Dedifferentiated amniotic fluid mesenchymal stem cell (primary cell): ENCODE measurements at regions not wholly inside any gene's neighbourhood (a gene's known extent, or its start where the extent isn't known, plus 50 kb on each side); places are given as distances from the start of the nearest gene placed in this dataset.
"Not testable (repeated sequence)": the region's sequence is repeated elsewhere in the genome, so short reads cannot be mapped to it uniquely, and the experiment has no call there.

Source experiments
- DNase-seq: peaks from one replicate; pipeline ENCODE4 v3.0.0-alpha.2; 2016; ENCODE audit errors: extremely low spot score

DNA sequence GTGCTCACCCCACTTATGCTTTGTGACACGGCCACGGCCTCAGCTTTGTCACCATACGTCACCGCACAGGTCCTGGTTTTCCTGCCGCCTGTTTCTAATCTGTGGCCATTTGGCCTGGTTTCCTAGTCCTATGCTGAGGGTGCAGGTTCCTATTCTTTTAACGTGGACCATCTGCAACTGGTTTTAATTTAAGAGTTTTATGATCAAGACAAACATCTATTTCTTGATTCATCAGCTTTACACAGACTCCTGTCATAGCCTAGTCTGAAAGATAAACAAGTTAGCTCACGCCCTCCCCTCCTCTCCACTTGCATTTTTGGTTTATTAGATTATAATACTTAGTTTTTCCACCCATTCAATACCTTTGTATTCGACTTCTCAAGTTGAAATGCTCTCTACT is 97.5 kb upstream of the RPS6KA2 start:
- no peak for DNase-seq

DNA sequence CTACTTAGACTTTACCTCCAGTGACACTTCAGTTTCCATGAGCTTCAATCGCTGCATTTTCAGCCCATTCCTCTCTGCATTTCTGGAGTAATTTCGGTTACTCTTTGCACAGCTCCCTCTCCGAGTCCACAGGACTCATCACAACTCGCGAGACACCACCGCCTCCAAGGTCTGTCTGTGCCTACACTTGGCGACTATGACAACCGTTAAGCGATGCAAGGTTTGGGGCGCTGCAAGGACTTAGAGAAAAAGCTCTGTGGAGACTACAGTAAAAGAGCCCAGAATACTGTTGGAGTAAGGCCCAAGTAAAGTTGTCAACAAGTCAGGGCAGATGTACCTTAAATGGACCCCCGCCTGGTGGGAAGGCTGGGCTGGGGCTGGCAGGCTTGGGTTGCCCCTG is 95.7 kb upstream of the RPS6KA2 start:
- no peak for DNase-seq

DNA sequence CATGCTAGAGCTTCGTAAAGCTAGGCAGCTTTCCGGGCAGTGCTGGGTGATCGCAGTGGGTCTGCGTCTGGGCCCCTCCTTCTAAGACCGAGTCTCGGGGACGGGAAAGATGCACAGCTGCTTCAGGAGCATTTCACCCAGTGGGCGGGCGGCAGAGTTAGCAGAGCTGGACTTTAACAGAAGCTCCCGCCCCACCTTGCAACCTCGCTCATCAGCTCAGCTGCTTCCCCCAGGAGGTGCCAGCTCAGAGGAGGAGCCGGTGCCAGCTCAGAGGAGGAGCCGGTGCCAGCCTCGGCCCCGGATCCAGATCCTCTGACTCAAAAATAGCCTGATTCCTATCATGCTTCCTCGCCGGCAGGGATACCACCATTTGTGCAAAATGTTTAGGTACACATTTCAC is 94.5 kb upstream of the RPS6KA2 start:
- no peak for DNase-seq

DNA sequence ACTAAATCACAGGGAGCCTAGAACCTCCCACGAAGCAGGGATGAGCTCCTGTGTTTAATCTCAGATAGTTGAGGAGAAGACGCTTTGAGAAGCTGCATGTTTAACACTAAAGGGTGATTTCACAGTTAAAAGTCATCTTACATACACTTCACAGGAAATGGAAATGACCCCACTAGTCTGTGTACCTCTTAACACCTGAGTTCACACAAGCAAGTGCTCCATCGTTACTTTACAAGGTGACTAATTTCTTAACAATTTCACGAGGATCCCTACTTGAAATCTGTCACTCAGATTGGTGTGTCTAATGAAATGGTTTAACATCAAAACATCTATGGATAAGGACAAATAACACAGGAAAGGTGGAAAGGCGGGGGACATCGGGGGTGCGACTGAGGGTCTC is 93.8 kb upstream of the RPS6KA2 start:
- DNase-seq: no peak

DNA sequence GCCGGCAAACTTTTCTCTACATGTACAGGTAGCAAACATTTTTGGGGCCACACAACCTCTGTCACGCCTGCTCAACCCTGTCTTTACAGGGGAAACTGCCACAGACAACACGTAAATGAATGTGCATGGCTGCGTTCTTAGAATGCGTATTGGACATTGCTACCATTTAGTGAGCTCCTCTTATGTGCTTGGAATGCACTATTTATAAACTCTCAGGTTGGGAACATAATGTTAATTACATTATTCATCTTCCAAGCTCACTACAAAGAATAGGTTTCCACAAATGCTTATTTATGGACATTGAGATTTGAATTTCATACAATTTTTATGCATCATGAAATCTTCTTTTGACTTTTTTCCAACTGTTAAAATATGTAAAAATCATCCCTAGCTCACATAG is 92.0 kb upstream of the RPS6KA2 start:
- DNase-seq: no peak

DNA sequence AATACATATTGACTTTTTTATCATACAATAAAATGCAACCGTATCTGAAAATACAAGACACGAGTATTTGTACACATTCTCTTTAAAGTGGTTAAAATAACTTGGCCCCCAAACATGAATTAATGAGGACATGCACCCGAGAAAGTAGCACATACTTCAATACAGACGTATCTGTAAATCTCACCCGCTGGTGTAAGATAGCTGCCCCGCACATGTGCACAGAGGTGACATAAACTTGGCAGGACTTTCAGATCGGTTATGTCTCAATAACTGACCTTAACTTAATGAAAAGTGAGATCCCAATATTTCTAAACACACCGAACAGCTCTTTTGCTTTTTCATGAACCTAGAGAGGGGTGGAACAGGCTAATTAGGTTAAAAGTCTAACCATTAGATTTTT is 91.5 kb upstream of the RPS6KA2 start:
- no peak for DNase-seq

DNA sequence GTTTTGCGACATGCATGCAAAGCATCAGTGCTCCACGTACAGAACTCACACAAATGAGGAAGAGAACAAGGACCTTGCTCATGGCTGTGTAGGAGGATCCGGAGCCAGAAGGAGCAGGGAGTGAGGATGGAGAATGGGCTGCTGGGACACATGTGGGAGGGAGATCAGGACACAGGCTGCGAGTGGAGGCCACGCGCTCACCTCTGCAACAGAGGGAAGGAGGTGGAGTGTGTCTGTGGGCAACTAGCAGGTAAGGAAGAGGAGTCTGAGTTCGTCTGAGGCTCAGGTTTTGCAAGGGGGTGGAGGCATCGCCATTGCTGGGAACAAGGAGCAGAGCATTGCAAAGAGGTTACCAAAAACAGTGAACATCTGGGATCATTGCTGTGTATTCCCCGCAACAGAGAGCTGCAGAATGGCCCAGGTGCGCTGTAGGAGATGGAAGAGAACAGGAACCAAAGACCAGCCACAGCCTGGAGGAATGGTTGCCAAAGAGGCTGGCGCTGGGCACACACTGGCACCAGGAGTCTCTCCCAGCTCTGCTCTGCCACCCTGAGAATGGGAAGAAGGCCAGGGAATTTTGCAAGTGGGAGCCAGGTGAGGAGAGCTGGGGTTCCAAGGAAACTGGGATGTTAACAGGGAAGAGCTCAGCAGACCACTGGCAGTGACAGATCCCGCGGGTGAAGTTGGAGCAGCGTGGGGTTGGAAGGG is 90.0 kb upstream of the RPS6KA2 start:
- DNase-seq: no peak

DNA sequence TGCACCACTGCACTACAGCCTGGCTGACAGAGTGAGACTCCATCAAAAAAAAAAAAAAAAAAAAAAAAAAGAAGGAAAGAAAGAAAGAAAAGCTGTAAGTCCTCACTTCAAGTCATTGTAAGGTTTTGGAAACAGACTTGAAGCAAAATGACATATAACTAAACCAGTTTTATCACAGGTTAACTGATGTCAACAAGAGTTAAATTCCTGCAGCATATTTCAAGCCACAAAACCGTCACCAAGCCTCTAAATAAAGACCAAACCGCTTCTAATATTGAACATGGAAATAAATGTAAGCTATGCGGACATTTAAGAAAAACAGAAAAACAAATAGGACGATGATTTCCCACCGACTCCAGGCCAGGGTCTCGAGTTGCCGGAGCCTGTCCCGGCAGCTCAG is 88.9 kb upstream of the RPS6KA2 start:
- no peak for DNase-seq

DNA sequence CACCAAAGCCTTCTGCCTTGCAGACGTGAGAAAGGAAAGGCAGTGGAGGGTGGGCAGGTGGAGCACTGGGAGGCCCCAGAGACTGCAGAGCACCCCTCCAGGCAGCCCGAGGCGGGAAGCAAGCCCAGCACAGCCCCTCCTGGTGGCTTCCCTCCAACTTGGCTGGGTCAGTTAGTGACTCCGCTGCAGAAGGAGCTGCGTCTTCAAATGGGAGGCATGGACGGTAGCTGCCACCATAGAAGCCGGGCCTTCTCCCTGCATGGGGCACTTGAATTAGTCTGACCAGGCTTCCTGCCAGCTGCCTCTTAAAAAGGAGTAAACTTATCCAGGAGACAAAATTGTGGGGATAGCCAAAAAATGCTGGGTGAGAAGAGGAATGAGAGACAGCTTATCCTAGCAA is 88.0 kb upstream of the RPS6KA2 start:
- DNase-seq: no peak

DNA sequence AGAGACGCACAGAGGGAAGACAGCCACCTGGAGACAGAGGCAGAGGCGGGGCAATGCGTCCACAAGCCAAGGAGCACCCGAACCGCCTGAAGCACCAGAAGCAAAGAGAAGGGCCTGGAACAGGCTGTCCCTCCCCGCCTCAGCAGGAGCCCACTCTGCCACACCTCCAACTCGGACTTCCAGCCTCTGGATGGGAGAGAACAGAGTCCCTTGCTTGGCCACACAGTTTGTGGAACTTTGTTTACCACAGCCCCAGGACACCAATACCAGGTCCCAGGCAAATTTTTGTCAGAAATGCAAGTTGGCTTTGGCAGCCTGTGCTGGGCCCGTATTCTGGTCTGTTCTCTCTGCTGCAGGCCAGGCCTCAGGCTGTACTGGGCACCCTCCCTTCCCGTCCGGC is 87.5 kb upstream of the RPS6KA2 start:
- DNase-seq: no peak

DNA sequence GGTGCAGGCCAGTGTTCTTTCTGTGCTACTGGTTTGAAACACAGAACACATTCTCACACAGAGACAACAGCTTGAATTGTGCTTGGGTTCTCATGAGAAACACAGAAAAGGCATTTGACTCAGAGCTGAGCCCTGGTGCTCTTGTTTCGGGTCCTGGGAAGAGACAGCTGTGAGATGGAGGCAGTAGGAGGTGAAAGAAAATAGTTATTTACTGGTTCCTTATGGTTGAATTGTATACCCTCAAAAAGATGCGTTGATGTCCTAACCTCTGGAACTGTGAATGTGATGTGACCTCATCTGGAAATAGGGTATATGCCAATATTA is 87.1 kb upstream of the RPS6KA2 start:
- no peak for DNase-seq

DNA sequence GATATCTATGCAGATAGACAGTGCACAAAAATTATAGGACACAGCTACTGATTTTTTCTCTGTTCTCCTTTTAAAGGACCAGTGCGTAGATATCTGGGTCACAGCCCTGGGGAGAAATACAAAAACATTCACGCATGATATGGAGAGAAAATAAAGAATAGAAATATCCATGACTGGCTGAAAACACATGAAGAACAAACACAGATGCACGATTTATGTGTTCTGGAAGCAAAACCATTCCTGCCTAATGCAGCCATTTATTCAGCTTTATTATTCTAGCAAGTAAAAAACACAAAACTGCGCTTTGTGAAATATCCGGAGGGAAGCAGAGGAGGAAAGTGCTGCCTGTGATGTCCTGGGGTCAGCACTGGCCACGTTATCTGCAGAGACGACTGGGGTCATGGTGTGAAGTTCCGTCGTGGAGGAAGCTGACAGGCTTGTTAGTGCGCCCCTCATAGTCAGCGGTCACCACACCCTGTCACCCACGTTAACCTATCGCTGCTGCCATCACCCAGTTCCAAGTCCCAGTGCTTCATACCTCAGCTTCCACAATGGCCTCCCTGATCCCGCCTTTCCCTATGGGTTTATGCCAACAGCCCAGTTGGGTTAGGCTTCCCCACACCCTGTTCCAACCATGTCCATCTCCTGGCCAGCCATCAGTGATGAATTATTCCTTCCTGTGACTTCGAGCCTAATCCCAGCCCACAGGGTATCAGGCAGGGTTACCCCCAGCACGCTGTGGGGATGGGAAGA is 86.6 kb upstream of the RPS6KA2 start:
- DNase-seq: no peak

DNA sequence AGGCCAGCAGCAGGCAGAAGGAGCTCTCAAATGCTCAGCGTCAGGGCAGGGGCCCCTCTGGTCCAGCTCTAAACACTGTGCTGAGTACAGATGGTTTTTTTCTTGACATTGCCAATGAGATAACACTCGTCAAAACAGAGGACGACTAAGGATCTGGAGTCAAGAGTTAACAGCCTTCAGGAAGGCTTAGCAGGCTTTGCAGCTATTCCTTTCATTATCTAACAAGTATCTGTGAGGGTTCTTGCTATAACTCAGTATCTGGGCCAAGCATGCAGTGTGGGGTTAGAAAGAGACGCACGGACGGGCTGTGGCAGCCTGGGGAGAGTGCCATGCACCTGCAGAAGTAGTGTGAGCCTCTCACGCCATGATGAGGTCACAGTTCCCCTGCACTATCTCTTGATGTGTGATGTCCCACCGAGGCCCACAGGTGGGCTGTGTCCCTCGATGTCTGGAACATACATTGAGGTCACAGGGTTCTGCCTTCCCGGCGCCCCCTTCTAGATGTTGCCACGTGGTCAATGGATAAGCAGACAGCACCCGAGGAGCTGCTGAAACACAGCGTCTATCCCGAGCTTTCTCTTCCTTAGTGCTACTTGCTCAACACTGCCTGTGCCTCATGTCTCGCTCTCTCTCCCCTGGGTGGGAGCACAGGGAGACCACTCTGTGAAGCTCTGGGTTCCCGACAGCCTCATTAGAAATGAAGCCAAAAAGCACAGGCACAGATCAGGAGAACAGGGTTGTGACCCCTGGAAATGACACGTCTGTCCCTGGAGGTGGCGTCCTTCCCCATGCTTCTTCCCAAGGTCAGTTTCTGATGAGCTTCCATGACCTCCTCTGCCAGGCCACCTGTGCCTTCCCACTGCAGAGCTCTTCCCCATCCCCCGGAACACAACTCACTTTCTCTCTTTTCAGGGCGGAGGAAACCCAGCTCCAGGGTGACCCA is 85.5 kb upstream of the RPS6KA2 start:
- DNase-seq: no peak

DNA sequence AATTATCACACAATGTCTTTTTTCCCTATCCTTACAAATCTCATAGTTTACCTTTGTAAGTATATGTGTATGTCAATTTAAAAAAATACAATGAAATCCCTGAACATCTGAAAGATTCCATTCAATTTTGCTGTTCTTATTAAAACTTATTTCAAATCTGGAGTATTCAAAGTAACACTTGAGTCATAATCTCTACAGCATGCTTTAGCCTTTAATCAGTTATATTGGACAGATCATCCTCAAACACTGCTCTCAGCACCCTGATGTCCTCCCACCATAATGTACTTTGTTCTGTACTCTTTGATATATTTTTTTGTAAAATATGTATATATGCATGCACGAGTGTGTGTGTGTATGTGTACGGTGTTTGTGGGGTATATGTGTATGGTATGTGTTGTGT is 83.0 kb upstream of the RPS6KA2 start:
- DNase-seq: no peak

DNA sequence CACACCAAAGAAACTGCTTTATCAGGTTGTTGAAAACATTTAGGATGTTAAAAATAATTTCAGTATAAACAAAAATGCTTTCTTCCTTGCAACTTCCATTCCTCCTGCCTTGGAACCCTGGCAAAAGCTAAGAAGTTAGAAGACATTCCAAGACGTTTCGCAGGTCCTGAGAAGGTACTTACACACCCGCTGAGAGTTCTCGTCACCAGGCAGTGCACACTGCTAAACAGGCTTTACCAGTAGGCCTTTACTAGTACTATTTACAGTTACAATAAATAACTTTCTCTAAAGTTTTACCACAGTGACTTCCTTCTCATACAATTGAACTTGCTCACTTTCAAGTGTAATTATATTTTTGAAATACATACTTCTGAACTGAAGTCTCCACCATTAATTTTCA is 81.4 kb upstream of the RPS6KA2 start:
- no peak for DNase-seq

DNA sequence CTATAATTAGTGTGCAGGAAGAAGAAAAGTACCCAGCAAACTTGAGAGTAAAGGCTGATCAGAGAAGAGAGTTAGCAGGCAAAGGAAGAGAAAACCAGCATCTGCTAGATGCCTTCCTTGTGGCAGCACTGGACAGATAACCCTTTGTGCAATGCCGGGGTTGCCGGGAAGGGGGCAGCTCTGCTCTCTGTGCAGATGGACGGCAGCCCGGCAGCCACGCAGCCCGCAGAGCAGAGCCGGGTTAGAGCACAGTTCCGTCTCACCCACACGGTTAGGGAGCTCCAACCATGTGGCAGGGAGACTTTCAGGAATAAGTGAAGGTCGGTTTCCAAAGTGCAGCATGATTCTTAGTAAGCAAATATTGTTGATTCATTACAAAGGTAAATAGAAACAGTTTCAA is 80.0 kb upstream of the RPS6KA2 start:
- no peak for DNase-seq

DNA sequence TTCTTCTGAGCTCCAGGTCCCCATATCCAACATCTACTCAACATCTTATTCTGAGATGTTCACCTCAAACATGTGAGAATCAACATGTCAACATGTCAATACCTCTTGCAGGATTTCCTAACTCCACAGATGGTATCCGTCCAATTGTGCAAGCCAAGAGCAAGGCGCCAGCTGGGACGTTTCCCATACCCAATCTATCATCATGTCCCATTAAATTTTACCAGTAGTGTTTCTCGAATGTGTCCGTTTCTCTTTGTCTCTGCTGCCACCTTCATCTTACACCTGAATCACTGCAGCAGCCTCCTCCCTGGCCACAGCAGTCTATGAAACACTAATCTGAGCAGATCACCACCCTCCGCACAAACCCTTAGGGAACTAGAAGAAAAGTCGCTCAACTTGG is 78.0 kb upstream of the RPS6KA2 start:
- no peak for DNase-seq

DNA sequence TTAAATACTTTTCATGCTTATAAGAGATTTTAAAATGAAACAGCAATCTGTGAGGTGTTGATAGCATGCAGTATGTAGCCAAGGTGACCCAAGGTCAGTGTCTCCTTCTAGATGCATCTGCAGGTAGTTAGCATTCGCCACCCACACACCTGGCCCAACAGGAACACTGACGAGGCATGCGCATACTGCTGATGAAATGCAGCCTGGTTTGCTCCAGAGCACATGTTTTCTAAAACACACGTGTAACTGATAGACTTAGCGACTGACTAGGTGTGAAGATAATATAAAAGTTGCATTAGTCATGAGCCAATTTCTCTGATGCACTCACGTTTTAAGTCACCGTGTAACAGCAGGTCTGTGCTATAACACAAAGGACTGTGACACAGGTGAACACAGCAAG is 77.1 kb upstream of the RPS6KA2 start:
- DNase-seq: no peak

DNA sequence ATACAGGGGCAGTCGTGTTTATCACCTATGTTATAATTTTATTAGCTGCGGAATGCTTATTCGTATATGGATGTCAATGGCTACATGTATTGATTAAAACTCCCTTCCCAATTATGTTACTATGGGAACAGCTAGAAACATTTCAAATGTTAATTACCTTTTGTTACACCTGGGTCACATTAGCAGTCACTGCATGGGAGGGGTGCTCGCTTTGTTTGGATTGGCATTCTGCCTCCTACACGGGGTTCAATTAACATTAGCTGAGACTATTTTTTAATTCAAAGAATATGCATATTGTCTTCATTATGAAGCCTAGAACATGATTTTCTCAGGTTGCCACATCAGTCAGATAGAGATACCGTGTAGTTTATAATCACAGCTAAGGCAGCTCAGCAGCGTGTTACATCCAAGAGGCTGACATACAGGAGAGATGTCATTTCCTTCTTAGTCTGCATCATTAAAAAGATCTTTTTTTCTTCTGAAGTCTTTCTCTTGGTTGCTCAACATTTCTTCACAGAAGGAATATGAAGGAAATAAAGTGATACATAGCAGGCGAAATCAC is 76.2 kb upstream of the RPS6KA2 start:
- DNase-seq: no peak

DNA sequence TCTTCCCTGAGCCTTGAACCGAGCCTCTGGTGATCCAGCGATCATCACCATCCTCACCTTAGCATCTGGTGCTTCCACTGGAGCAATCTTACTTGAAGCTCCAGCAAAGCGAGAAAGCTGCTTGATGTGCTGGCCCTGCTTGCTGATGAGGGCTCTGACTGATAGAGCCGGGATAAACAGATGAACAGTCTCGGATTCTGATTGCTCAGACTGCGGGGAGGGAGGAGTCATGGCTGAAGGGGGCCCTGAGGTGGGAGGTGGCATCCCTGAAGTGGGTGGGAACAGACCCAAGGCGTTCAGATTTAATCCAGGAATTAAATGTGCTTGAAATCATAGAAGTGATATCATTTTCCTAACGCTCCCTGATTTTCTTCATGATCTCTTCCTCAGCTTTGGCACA is 74.4 kb upstream of the RPS6KA2 start:
- not testable (repeated sequence) for DNase-seq

DNA sequence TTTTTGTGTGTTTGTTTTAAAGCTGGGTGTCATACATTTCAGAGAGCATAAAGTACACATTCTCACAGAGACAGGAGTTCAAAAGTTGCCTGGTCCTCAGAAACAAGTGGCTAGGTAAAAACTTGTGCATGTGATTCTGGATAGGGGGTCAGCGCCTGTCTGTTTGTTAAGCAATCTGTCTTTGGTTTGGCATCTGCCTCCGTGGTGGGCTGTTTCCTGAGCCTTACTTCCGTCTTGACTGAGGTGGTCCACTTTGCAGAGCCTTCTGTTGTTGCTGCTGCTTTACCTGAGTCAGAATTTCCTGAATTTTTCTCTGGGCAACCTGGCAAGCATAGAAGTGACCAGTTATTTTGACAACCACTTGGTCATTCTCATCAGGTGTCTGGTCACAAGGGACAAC is 73.8 kb upstream of the RPS6KA2 start:
- DNase-seq: not testable (repeated sequence)

DNA sequence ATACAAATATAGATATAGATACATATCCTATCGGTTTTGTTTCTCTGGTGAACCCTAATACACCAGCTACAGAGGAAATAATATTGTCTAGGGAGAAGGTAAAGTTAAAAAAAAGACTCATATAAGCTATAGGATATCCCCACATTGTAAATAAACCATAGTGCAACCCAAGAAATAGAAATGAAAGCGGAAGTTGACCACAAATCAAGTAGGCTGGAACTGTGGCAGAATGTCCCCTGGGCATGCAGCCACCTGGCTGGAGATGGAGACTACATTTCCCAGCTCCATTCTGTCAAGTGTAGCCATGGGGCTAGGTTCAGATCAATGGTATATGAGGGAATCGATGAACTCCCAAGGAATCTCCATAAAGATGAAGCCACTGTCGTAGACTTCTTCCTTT is 70.1 kb upstream of the RPS6KA2 start:
- DNase-seq: no peak
